ENCODE measurements at regions not wholly inside any gene's neighbourhood (a gene's known extent, or its start where the extent isn't known, plus 50 kb on each side); places are given as distances from the start of the nearest gene placed in this dataset.

DNA sequence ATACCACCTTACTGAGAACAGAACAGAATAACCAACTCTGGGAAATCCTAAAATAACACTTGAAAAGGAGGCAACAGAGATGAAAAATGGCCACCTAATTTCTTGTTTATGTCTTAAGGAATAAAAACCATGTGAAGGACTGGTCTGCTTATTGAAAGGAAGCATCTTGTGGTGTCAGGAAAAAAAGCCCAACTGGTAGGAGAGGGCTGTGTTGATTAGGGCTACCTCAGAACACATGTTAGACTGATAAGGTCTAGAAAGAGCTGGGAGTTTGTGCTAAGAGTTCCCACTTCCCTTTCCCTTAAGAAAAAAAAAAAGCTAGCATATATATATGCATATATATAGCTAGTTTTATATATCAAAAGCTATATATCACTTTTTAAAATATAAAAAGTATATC is 425.3 kb upstream of the BTBD3 start:
- TF ChIP-seq EZH2 (IDR thresholded peaks at IDR 0.05; ENCODE audit: borderline replicate concordance, insufficient read depth, low read length, poor library complexity, severe bottlenecking) (no peak), CTCF (IDR thresholded peaks at IDR 0.05; ENCODE audit: poor library complexity, severe bottlenecking) (no peak), RAD21 (conservative IDR thresholded peaks at IDR 0.05) (no peak), REST (IDR thresholded peaks at IDR 0.05; ENCODE audit: borderline replicate concordance) (no peak), TAF1 (IDR thresholded peaks at IDR 0.05; ENCODE audit: low read depth) (no peak), POLR2AphosphoS5 (IDR thresholded peaks at IDR 0.05) (no peak), MXI1 (conservative IDR thresholded peaks at IDR 0.05; ENCODE audit: poor library complexity, severe bottlenecking) (no peak), SMC3 (conservative IDR thresholded peaks at IDR 0.05; ENCODE audit: poor library complexity) (no peak)

All from neural cell (in vitro differentiated cells).